ENCODE measurements at regions not wholly inside any gene's neighbourhood (a gene's known extent, or its start where the extent isn't known, plus 50 kb on each side); places are given as distances from the start of the nearest gene placed in this dataset.
A peak's percentile ranks its signal among the peaks of the same experiment; 100 is the strongest.

GRCh38 chr4:54843946-54844345 is 186.2 kb downstream of the KIT start:
- no peak for FAIRE-seq
- intact Hi-C loops (cut with DNase I), result no loop called here
- no peaks in the 10 kb centered on the region for H3K27me3 ChIP-seq (ENCODE audit: control insufficient read depth, insufficient read depth, low read length)
- no peak overlapping the region for H3K4me3 ChIP-seq (ENCODE audit: low read length in 3 of 3)
- no peaks in the 10 kb centered on the region for H3K9me3 ChIP-seq (ENCODE audit: control insufficient read depth in 2 of 3, insufficient read depth in 1 of 3, low read length in 3 of 3)
- H3K36me3 ChIP-seq (ENCODE audit: control insufficient read depth in 2 of 3, insufficient read depth in 3 of 3, low read length in 3 of 3), result no peaks in the 10 kb centered on the region
- no peak for DNase-seq
- no peaks in the 10 kb centered on the region for H3K4me1 ChIP-seq (ENCODE audit: control insufficient read depth in 2 of 3, insufficient read depth in 2 of 3, low read depth in 1 of 3, low read length in 3 of 3)
- TF ChIP-seq, protein P1, sequence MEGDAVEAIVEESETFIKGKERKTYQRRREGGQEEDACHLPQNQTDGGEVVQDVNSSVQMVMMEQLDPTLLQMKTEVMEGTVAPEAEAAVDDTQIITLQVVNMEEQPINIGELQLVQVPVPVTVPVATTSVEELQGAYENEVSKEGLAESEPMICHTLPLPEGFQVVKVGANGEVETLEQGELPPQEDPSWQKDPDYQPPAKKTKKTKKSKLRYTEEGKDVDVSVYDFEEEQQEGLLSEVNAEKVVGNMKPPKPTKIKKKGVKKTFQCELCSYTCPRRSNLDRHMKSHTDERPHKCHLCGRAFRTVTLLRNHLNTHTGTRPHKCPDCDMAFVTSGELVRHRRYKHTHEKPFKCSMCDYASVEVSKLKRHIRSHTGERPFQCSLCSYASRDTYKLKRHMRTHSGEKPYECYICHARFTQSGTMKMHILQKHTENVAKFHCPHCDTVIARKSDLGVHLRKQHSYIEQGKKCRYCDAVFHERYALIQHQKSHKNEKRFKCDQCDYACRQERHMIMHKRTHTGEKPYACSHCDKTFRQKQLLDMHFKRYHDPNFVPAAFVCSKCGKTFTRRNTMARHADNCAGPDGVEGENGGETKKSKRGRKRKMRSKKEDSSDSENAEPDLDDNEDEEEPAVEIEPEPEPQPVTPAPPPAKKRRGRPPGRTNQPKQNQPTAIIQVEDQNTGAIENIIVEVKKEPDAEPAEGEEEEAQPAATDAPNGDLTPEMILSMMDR (IDR thresholded peaks at IDR 0.05; ENCODE audit: borderline replicate concordance, extremely low read depth, insufficient read depth), result no peak
- no peak overlapping the region for H3K27ac ChIP-seq (ENCODE audit: low read depth in 2 of 2, low read length in 2 of 2)
- no peak overlapping the region for H3K9ac ChIP-seq (ENCODE audit: low read length in 3 of 3)

DNA sequence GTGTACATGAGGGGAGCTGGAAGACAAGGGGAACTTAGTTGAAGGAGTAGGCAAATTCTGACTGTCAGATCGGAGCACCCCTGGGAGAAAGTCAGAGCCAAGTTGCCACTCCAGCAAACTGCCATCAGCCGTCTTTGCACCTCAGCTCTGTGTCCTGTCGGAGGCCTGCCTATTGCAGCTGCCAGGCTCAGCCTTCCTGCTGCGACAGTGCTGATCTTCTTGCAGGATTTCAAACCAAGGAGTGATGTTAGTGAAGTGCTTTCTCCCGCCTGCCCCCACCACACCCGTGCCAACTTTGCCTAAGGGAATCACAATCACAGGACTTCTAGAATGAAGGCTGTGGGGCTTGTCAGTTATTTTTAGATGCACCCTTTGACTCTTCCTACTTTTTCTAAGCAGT is 185.3 kb downstream of the KIT start:
- DNase-seq (no peak), FAIRE-seq (no peak)
- TF ChIP-seq, protein P1 (IDR thresholded peaks at IDR 0.05; ENCODE audit: borderline replicate concordance, extremely low read depth, insufficient read depth), result no peak
- Histone ChIP-seq H3K27ac (ENCODE audit: low read depth in 2 of 2, low read length in 2 of 2) (no peak overlapping the region), H3K36me3 (ENCODE audit: control insufficient read depth in 2 of 3, insufficient read depth in 3 of 3, low read length in 3 of 3) (no peaks in the 10 kb centered on the region), H3K27me3 (ENCODE audit: control insufficient read depth, insufficient read depth, low read length) (no peaks in the 10 kb centered on the region), H3K4me1 (ENCODE audit: control insufficient read depth in 2 of 3, insufficient read depth in 2 of 3, low read depth in 1 of 3, low read length in 3 of 3) (no peaks in the 10 kb centered on the region), H3K9ac (ENCODE audit: low read length in 3 of 3) (no peak overlapping the region), H3K9me3 (ENCODE audit: control insufficient read depth in 2 of 3, insufficient read depth in 1 of 3, low read length in 3 of 3) (no peaks in the 10 kb centered on the region), H3K4me3 (ENCODE audit: low read length in 3 of 3) (no peak overlapping the region)
- intact Hi-C loops (cut with DNase I), result no loop called here

GRCh38 chr4:54842656-54843055 is 184.9 kb downstream of the KIT start:
- FAIRE-seq (no peak), DNase-seq (peak in 2 of 5 donors; percentile 46 to 49)
- Histone ChIP-seq H3K27me3 (ENCODE audit: control insufficient read depth, insufficient read depth, low read length) (no peaks in the 10 kb centered on the region), H3K27ac (ENCODE audit: low read depth in 2 of 2, low read length in 2 of 2) (no peak overlapping the region), H3K9me3 (ENCODE audit: control insufficient read depth in 2 of 3, insufficient read depth in 1 of 3, low read length in 3 of 3) (no peaks in the 10 kb centered on the region), H3K4me1 (ENCODE audit: control insufficient read depth in 2 of 3, insufficient read depth in 2 of 3, low read depth in 1 of 3, low read length in 3 of 3) (no peaks in the 10 kb centered on the region), H3K36me3 (ENCODE audit: control insufficient read depth in 2 of 3, insufficient read depth in 3 of 3, low read length in 3 of 3) (no peaks in the 10 kb centered on the region), H3K4me3 (ENCODE audit: low read length in 3 of 3) (no peak overlapping the region), H3K9ac (ENCODE audit: low read length in 3 of 3) (no peak overlapping the region)
- intact Hi-C loops (cut with DNase I), result no loop called here
- TF ChIP-seq, protein P1 (IDR thresholded peaks at IDR 0.05; ENCODE audit: borderline replicate concordance, extremely low read depth, insufficient read depth), result no peak

DNA sequence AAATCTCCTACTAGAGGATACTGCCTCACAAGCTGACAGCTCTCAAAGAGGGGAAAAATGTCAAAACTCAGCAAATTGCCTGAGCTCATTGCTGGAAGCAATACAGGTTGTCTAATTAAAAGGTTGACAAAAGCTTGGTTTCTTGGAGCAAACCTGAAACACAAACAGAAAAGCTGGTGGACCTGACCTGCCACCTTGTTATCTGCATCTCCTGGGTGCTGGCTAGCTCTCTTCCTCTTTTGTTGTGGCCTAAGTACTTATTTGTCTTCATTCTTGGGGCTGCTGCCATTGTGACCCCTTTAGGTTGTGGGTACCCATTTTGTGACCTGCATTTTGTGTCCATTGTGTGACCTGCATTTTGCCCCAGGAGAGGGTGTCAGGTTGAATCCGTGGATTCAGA is 184.5 kb downstream of the KIT start:
- H3K27ac ChIP-seq (ENCODE audit: low read depth in 2 of 2, low read length in 2 of 2), result no peak overlapping the region
- TF ChIP-seq, protein P1 (IDR thresholded peaks at IDR 0.05; ENCODE audit: borderline replicate concordance, extremely low read depth, insufficient read depth), result no peak
- no peaks in the 10 kb centered on the region for H3K4me1 ChIP-seq (ENCODE audit: control insufficient read depth in 2 of 3, insufficient read depth in 2 of 3, low read depth in 1 of 3, low read length in 3 of 3)
- H3K27me3 ChIP-seq (ENCODE audit: control insufficient read depth, insufficient read depth, low read length), result no peaks in the 10 kb centered on the region
- FAIRE-seq (no peak), DNase-seq (no peak)
- H3K9ac ChIP-seq (ENCODE audit: low read length in 3 of 3), result no peak overlapping the region
- no peak overlapping the region for H3K4me3 ChIP-seq (ENCODE audit: low read length in 3 of 3)
- H3K9me3 ChIP-seq (ENCODE audit: control insufficient read depth in 2 of 3, insufficient read depth in 1 of 3, low read length in 3 of 3), result no peaks in the 10 kb centered on the region
- intact Hi-C loops (cut with DNase I), result no loop called here
- no peaks in the 10 kb centered on the region for H3K36me3 ChIP-seq (ENCODE audit: control insufficient read depth in 2 of 3, insufficient read depth in 3 of 3, low read length in 3 of 3)
